Esophagus muscularis mucosa (tissue), 4 donors: ENCODE measurements at regions not wholly inside any gene's neighbourhood (a gene's known extent, or its start where the extent isn't known, plus 50 kb on each side); places are given as distances from the start of the nearest gene placed in this dataset.

Source experiments
- EP300 ChIP-seq: sonication (generic); formaldehyde crosslinking; IDR thresholded peaks from one replicate; pipeline ENCODE4 v1.6.1; 2017; ENCODE audit warnings: antibody characterized with exemption
- POLR2A ChIP-seq: fragments of 450-650 bp; IDR thresholded peaks from one replicate; pipeline ENCODE4 v1.6.1; 2017; ENCODE audit warnings: antibody characterized with exemption, moderate library complexity, mild to moderate bottlenecking, low read depth
- TF ChIP-seq, protein P1 (sequence below), 3 experiments: fragments of 200-600 bp in 2 of 3; fragments of 450-650 bp in 1 of 3; sonication (generic) in 2 of 3; IDR thresholded peaks; one replicate each; pipeline ENCODE4 v1.5.1; 2017 to 2019; ENCODE audit warnings: antibody characterized with exemption in 3 of 3, mild to moderate bottlenecking in 2 of 3, moderate library complexity in 1 of 3

DNA sequence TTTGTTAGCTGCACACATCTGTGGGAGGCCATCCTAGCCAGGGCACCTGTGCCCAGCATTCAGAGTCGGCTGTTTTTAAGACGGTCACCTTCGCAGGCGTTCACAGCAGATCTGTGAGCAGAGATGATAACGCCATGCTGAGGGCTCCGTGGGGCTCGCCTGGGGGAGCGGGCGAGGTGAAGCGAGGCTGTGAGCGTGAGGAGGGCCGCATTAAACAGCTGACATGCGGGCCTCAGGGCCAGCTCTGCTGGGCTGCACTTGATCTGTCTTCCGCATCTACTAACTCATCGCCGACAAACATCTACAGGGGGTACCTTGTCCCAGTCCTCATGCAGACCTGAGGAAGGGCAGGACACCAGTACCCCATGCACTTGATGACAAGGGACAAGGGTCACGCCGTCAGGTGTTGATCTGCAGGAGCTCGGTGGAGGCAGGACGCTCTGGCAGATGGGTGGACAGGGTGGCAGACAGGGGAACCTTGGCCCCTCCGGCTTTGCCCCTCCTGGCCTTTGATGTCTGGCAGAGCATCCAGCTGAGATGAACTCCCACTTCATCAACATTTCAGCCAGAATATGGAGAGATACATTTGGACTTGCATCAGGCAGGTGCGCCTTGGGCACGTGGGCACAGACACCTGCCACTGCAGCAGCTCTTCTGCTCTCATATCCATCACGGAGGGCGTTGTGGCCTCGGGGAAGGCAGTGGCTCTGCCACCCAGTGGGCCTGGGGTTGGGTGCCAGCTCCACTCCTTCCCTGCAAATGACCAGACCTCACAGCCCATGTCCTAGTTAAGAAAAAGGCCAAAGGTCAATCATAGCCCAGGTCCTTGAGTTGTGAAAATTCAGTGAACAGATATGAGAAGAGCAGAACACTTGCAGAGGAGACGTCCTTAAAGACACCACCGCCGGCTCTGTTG, 822.9 kb downstream of the BRD1 start:
- TF ChIP-seq POLR2A = no peak
- TF ChIP-seq, protein P1, sequence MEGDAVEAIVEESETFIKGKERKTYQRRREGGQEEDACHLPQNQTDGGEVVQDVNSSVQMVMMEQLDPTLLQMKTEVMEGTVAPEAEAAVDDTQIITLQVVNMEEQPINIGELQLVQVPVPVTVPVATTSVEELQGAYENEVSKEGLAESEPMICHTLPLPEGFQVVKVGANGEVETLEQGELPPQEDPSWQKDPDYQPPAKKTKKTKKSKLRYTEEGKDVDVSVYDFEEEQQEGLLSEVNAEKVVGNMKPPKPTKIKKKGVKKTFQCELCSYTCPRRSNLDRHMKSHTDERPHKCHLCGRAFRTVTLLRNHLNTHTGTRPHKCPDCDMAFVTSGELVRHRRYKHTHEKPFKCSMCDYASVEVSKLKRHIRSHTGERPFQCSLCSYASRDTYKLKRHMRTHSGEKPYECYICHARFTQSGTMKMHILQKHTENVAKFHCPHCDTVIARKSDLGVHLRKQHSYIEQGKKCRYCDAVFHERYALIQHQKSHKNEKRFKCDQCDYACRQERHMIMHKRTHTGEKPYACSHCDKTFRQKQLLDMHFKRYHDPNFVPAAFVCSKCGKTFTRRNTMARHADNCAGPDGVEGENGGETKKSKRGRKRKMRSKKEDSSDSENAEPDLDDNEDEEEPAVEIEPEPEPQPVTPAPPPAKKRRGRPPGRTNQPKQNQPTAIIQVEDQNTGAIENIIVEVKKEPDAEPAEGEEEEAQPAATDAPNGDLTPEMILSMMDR (IDR thresholded peaks at IDR 0.05) = no peak
- TF ChIP-seq EP300 = no peak
